ENCODE measurements at regions not wholly inside any gene's neighbourhood (a gene's known extent, or its start where the extent isn't known, plus 50 kb on each side); places are given as distances from the start of the nearest gene placed in this dataset.

GRCh38 chr21:24197923-24198322 lies 1409.4 kb downstream of the MRPL39 start:
- Histone ChIP-seq H2BK5ac (ENCODE audit: low read depth, low read length) (no peak overlapping the region), H3K79me2 (ENCODE audit: control insufficient read depth in 1 of 2, insufficient read depth in 2 of 2, low read length in 2 of 2) (no peaks in the 10 kb centered on the region), H3K4ac (replicated peaks; ENCODE audit: insufficient read length, low read depth, low read length) (no peak overlapping the region), H4K91ac (replicated peaks; ENCODE audit: insufficient read length, low read length) (no peak overlapping the region), H3K4me2 (ENCODE audit: insufficient read depth in 1 of 2, low read depth in 2 of 2, low read length in 2 of 2) (no peak overlapping the region), H4K20me1 (replicated peaks in 1 of 2; ENCODE audit: control insufficient read depth in 1 of 2, insufficient read depth in 2 of 2, low read length in 2 of 2) (no peaks in the 10 kb centered on the region), H3K4me3 (ENCODE audit: extremely low read depth in 1 of 4, insufficient read depth in 2 of 4, low read depth in 3 of 4, low read length in 4 of 4) (no peak overlapping the region), H3K36me3 (ENCODE audit: control insufficient read depth in 2 of 4, insufficient read depth in 4 of 4, low read length in 3 of 4) (no peaks in the 10 kb centered on the region), H3K23me2 (ENCODE audit: low read depth, low read length) (no peaks in the 10 kb centered on the region), H3K9me3 (ENCODE audit: insufficient read depth in 2 of 2, low read depth in 1 of 2, low read length in 1 of 2) (peaks cover 0 to 12% of the 10 kb centered on the region in 2 experiments; a peak in 1 of 4 replicates), H2BK120ac (replicated peaks; ENCODE audit: low read depth, low read length) (no peak overlapping the region), H3K23ac (ENCODE audit: insufficient read length) (no peak overlapping the region), H2AFZ (ENCODE audit: low read length) (no peak overlapping the region), H2BK20ac (ENCODE audit: low read length) (no peak overlapping the region), H2BK15ac (ENCODE audit: low read length) (no peak overlapping the region), H3K9ac (replicated peaks in 1 of 4; ENCODE audit: extremely low read depth in 1 of 4, low read depth in 3 of 4, low read length in 3 of 4) (no peak overlapping the region), H3K4me1 (replicated peaks in 1 of 4; ENCODE audit: control insufficient read depth in 3 of 4, insufficient read depth in 4 of 4, low read length in 3 of 4) (no peaks in the 10 kb centered on the region), H3K27ac (ENCODE audit: low read depth, low read length) (no peak overlapping the region), H3K18ac (ENCODE audit: extremely low read depth, low read length) (no peak overlapping the region), H3K79me1 (ENCODE audit: low read depth, low read length) (no peaks in the 10 kb centered on the region), H2AK5ac (ENCODE audit: low read depth, low read length) (no peak overlapping the region), H3K56ac (replicated peaks; ENCODE audit: insufficient read length, low read depth, low read length) (no peak overlapping the region), H3K27me3 (replicated peaks in 1 of 4; ENCODE audit: control insufficient read depth in 3 of 4, extremely low read depth in 1 of 4, insufficient read depth in 3 of 4, low read length in 3 of 4) (no peaks in the 10 kb centered on the region), H4K8ac (ENCODE audit: extremely low read depth, insufficient read depth, low read length) (no peak overlapping the region), H3K14ac (ENCODE audit: insufficient read length) (no peak overlapping the region), H4K5ac (ENCODE audit: insufficient read length, low read depth, low read length) (no peak overlapping the region), H2BK12ac (ENCODE audit: low read depth, low read length) (no peak overlapping the region)
- ChIA-PET POLR2A (ENCODE audit: partially characterized antibody) (no interaction called here), CTCF (ENCODE audit: partially characterized antibody) (no interaction called here)
- no peak for TF ChIP-seq SP2 (IDR thresholded peaks at IDR 0.05; ENCODE audit: low read length)
- TF ChIP-seq SAP30 (IDR thresholded peaks at IDR 0.05; ENCODE audit: insufficient read depth, insufficient replicate concordance, low read length): no peak
- no peak for TF ChIP-seq FOSL1 (IDR thresholded peaks at IDR 0.05; ENCODE audit: insufficient read depth, low read depth, low read length)
- FAIRE-seq: no peak
- no peak for DNase-seq (ENCODE audit: low read depth in 1 of 2, low spot score in 2 of 2)
